ENCODE measurements at regions not wholly inside any gene's neighbourhood (a gene's known extent, or its start where the extent isn't known, plus 50 kb on each side); places are given as distances from the start of the nearest gene placed in this dataset.
"Not testable (repeated sequence)": the region's sequence is repeated elsewhere in the genome, so short reads cannot be mapped to it uniquely, and the experiment has no call there.

- not testable (repeated sequence) for TF ChIP-seq CTCF, POLR2A (IDR thresholded peaks at IDR 0.05)
These were observed 153.4 kb downstream of the NPIPB11 start for GRCh38 chr16:29253066-29253590.

Data from esophagus squamous epithelium (tissue), 4 donors.